HG03045 (cell line): ENCODE measurements at regions not wholly inside any gene's neighbourhood (a gene's known extent, or its start where the extent isn't known, plus 50 kb on each side); places are given as distances from the start of the nearest gene placed in this dataset.

Experiments used
- ATAC-seq: cut with Tn5 transposase; IDR thresholded peaks from one replicate; pipeline ENCODE4 v1.9.1; 2021; ENCODE audit warnings: mild to moderate bottlenecking, moderate library complexity; ENCODE audit not compliant: unreplicated experiment

- no peak for ATAC-seq
These were observed 56.6 kb downstream of the HLA-G start for GRCh38 chr6:29884261-29884660.

GRCh38 chr6:29886701-29887100, 55.6 kb upstream of the HLA-A start:
- no peak for ATAC-seq

- peak; percentile 11 for ATAC-seq
These were observed 55.0 kb upstream of the HLA-A start for GRCh38 chr6:29887330-29887818.

- ATAC-seq, result peak; percentile 83
These were observed 54.2 kb upstream of the HLA-A start for GRCh38 chr6:29887819-29888776.
